ENCODE measurements at regions not wholly inside any gene's neighbourhood (a gene's known extent, or its start where the extent isn't known, plus 50 kb on each side); places are given as distances from the start of the nearest gene placed in this dataset.
A peak's percentile ranks its signal among the peaks of the same experiment; 100 is the strongest.

GRCh38 chr13:47603365-47603764, 397.7 kb downstream of the SUCLA2 start:
- DNase-seq: no peak

GRCh38 chr13:47598340-47598911, 402.6 kb downstream of the SUCLA2 start:
- DNase-seq: peak; percentile 35

DNA sequence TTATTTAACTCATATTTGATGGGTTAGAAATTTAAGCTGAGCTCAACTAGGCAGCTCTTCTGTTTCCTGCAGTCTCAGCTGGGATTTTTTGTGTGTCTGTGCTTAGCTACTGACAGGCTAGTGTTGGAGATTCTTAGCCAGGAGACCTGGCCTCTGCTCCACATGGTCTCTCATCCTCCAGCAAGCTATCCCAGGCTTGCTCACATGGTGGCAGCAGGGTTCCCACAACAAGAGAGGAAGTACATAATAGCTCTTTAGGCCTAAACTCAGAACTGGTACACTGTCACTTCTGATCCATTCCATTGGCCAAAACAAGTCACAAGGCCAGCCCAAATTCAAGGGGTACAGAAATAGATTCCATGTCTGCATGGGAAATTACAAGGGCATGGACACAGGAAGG, 406.2 kb downstream of the SUCLA2 start:
- DNase-seq: no peak

DNA sequence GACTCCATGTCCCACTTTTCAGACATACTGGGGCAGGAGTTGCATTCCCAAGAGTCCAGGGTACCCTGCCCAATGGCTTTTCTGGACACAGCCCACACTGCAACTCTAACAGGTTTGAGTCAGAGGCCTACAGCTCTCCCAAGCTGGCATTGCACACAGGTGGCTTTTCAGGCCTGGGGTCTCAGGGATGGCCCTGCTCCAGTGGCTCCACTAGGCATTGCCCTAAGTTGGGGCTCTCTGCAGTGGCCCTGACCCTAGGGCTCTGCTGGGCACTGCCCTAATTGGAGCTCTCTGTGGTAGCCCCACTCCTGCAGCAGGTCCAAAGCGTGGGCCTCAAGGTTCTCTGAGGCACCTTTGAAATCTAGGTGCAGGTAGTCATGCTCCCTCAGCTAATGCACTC, 408.8 kb downstream of the SUCLA2 start:
- DNase-seq: no peak

DNA sequence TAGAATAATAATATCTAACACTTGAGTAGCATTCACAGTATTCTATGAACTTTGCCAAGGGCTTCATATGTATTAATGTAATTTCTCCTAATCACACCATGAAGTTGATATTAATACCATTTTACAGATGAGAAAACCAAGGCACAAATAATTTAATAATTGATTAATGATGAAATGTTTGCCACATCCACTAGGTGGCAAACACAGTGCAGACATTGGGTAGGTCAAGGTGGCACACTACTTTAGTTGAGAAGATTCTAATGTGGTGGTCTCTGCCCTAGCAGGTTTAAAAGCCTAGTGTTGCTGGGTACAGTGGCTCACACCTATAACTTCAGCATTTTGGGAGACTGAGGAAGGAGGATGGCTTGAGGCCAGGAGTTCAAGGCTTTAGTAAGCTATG, 412.4 kb downstream of the SUCLA2 start:
- no peak for DNase-seq

DNA sequence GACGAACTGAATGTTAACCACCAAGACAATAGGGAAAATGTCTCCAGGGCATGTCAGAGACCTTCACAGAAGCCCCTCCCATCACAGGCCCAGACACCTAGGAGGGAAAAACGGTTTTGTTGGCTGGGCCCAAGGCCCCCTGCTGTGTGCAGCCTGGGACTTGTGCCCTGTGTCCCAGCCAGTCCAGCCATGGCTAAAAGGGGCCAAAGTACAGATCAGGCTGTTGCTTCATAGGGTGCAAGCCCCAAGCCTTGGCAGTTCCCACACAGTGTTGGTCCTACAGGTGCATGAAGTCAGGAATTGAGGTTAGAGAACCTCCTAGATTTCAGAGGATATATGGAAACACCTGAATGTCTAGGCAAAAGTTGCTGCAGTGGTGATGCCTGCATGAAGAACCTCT, 428.7 kb downstream of the SUCLA2 start:
- DNase-seq: no peak

GRCh38 chr13:47564041-47564440, 437.0 kb downstream of the SUCLA2 start:
- DNase-seq: no peak

- DNase-seq: no peak
Observed at GRCh38 chr13:47556703-47557102, 444.4 kb downstream of the SUCLA2 start.

DNA sequence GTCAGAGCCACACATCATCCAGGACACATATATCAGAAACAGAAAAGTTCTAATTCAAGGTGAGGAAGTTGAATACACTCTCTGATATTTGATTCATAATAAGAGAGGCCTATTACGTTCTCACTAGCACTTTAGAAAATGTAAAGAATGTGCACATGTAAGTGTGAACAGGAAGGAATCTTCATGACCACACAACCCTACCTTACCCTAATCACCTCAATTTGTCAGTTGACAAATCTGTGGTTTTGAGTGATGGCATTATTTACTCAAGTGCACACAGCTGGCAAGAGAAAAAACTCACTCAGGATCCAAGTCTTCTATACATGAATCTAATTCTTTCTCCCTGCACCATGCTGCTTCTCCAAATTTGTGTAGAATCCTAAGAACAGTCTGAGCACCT, 445.8 kb downstream of the SUCLA2 start:
- no peak for DNase-seq

GRCh38 chr13:47553329-47553977, 447.6 kb downstream of the SUCLA2 start:
- no peak for DNase-seq

DNA sequence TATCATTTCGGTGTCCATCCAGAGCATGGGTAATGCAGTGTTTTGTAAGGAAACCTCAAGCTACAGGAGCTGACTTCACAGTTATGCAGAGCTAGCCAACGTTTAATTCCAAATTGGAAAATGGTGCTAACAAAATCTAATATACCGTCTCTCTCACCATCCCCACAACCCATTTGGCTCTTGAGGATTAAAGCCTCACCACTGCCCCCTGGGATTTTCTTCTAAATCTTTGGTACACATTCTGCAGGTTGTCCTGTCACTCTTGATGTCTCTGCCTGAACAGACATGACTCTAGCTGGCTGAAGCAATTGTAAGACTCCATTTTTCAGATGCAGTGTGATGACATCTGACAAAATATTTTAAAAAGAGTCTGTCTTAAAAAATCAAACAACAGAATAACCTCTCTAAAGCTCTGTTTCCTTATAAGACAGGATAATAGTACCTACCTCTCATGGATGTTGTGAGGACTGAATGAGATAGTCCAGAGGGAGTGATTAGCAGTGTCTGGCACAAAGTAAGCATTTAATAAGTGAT, 451.8 kb downstream of the SUCLA2 start:
- no peak for DNase-seq

DNA sequence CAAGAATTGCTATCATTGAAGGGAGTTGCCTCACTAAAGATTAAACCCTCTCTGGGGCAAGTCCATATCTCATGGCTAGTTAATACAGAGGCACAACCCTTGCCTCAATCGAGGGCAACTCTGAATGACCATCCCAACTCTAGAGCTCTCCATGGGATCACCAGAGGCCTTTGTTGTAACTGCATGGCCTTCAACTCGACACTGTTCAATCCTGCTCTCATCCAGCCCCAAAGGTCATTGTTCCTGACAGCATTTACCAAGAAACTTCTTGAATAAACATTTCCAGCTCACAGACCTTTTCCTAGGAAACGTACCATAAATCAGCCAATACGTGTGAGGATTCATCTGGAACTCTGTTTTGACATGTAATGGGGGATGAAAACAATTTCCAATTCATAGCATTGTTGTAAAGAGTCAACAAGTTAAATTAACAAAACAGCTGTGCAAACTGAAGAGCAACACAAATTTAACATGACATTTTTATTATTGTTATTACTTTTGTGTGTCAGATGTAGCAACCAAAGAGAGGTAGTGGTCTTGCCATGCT, 452.7 kb downstream of the SUCLA2 start:
- DNase-seq: no peak

DNA sequence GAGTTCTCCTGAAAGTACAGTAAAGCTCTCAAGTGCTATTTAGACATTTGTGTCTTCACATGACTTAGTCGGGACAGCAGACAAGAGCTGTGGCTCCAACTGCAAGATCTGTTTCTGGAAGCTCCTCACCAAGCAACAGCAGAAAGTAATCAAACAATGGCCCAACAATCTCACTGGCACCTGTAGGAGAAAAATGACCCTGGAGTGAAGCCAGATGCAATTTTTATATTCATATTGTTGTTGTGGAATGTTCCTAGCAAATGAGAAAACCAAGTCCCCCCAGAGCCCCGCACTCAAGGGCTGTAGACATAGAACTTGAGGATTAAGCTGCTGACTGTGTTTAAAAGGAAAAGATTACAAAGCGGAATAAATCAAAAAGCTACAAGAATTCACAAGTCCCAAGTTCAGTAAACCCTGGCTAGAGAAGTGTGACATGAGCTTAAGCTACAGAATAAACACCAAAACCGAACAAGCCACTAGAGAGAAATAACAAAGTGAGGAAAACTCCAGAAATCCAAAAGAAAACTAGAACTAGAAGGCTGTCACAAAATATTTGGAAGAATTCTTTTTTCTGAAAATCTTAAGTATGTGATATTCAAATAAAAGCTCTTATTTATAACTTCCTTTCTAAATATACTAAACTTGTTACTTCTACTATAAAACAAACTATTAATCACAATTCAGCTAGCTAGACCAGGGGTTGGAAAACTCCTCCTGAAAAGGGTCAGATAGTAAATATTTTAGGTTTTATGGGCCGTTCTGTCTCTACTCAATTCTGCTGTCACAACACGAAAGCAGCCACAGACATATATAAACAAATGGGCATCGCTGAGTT, 454.5 kb downstream of the SUCLA2 start:
- no peak for DNase-seq

DNA sequence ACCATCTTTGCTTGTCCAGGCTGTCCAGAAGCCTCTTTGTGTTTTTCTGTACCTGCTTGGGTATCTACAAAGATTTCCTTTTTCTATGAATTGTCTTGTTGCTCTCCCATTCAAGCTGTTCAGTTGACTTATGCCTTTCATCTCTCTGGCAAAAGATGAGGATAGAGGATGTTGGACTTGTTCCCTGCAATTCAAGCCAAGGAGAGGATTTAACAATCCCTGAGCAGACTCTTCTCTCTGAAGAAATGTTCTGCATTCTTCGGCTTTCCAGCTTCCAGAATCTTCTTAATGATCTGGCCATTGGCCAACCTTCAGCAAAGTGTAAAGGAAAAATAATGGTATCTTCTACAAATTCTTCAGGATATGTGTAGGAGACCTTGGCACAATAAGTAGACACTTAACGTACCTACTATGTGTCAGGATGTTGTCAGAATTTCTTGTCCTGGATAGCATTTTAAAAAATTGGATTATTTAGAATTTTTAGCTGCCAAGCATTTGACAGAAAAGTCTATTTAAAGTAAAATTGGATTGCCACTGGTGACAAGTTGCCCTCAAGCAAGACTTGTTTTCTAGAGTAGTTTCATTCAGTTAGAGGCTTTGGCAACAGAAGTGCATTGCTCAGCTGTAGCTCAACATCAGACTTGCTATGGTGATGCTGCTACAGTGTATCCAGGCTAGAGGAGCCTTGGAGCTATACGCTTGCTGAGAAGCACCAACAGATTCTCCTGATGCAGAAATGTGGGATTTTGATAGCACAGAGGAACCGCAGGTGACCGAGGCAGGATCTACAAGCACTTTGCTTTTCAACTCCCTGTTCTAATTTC, 455.7 kb downstream of the SUCLA2 start:
- no peak for DNase-seq

- DNase-seq: no peak
Observed at GRCh38 chr13:47539317-47539716, 461.8 kb downstream of the SUCLA2 start.

DNA sequence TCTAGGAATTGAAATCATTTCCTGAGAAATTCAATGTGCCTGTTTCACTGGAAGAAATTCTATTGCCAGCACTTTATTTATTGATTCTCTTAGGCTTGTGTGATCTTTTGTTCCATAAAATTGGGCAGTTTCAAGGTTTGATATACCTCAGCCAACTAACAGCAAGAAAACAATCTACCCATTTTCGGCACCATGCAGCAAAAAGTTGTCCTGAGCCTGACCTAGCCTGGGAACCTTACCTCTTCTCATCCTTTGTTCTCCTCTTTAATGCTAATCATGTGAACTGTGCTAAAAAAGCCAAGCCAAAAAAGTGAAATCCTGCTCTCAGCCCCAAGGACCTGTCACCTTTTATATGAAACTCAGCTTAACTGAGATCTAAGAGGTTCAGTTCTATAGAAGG, 477.3 kb downstream of the SUCLA2 start:
- DNase-seq: no peak

GRCh38 chr13:47521890-47522487, 479.1 kb downstream of the SUCLA2 start:
- DNase-seq: no peak

DNA sequence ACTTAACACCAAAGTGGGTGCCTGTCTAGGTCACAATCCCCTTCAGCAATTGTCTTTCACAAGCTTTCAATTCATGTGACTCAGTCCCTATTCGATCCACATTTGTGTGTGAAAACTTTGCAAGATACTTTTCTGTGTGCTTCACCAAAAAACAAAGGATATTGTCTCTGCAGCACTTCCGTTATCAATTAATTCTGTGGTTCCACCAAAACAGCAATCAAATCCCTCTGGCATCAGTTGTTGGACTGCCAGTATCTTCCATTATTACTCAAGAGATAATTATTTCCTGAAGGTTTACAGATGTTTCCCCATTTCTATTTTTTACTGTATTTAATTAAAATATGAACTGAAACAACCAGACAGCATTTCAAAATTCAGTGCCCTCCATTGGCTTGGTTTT, 481.4 kb downstream of the SUCLA2 start:
- no peak for DNase-seq

DNA sequence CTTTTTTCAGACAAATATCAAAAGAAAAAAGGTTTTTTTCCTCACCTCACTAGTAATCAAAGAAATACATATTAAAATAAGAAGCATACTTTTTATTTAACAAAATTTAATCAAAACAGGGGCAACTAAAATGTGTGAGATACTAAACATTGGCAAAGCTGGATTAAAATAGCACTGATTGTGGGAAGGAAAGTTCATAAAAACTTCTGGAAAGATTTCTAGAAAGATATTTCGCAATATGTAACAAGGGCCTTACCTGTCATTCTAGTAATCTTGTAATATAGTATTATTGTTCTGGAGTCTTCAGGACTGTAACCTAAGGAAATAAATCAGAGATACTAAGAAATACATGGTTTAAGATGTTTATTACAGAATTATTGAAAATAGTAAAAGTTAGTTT, 482.5 kb downstream of the SUCLA2 start:
- DNase-seq: no peak

DNA sequence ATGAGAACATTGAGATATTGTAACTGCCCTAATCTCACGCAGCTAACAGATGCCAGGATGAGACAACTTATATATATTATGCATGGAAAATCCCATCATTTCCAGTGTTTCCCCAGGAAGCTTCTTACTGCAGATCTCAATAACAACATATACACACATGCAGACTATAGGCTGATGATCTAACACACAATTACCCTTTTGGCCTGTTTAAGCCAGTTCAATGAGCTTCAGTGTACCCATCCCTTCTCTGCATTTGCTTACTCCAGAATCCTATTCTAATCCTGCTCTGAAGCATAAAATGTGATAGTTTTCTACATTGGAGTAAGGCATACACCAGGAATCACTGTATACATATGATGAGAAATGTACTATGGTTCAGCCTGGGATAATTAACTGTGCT, 489.4 kb downstream of the SUCLA2 start:
- DNase-seq: no peak

DNA sequence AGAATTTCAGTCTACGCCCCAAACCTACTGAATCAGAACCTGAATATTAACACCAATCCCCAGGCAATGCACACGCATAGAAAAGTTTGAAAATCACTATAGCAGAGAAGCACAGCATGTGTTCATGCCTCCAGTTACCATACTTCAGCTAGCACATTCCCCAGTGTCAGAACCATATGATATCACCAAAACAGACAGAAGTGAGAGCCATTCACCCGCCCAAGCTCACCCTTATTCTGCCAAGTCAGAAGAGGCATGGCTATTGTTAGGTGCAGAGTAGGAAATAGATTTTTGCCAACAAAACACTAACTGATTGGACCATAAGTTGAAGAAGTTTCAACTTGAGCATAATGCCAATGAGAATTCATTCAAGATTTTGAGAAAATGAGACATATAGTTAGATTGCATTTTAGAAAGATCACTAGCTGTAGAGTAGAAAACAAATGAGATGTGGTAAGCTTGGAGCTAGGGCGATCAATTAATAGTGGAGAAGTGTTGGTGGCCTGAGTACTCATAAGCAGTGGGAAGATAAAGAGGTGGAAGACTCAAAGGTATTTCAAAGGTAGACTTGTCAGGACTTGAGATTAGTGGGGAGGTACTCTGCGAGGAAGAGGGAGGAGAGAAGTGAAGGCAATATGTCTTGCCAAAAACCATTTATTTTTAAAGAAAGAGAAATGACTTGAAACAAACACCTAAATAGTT, 492.4 kb downstream of the SUCLA2 start:
- no peak for DNase-seq

DNA sequence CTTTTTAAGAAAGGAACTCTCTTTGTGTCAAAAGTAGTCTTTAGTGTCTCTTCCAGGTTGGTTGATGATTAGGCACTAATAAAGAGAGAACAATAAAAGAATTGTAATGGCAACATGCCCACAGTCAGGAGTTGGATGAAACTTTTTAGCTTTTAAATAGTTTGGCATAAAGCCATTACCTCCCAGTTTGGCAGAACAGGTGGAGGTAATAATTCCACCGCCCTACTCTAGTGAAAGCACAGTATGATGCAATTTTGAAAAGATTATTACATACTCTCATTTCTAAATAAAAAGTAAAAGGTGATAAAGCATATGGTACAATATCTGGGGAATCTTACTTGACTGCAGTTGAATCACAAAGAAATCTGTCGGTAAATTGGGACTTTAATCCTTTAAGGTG, 497.6 kb downstream of the SUCLA2 start:
- DNase-seq: no peak
